ENCODE measurements at regions not wholly inside any gene's neighbourhood (a gene's known extent, or its start where the extent isn't known, plus 50 kb on each side); places are given as distances from the start of the nearest gene placed in this dataset.

DNA sequence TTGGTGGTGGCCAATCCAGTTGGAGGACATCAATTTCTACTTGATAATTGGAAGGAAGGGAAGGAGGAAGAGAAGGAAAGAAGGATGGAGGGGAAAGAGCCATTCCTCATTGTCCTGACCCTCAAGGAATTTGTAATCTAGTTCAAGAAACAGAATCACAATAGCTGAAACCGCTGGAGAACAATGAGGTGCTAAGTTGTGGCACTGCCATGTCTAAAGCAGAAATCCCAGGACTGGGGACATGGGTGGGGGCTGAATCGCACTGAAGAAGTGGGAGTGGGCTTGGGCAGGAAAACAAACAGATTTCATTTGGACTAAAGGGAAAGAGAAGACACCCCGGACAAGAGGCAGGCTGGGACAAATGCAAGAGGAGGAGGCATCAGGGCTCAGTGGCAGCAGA lies 183.6 kb downstream of the UACA start:
- TF ChIP-seq, protein P1, sequence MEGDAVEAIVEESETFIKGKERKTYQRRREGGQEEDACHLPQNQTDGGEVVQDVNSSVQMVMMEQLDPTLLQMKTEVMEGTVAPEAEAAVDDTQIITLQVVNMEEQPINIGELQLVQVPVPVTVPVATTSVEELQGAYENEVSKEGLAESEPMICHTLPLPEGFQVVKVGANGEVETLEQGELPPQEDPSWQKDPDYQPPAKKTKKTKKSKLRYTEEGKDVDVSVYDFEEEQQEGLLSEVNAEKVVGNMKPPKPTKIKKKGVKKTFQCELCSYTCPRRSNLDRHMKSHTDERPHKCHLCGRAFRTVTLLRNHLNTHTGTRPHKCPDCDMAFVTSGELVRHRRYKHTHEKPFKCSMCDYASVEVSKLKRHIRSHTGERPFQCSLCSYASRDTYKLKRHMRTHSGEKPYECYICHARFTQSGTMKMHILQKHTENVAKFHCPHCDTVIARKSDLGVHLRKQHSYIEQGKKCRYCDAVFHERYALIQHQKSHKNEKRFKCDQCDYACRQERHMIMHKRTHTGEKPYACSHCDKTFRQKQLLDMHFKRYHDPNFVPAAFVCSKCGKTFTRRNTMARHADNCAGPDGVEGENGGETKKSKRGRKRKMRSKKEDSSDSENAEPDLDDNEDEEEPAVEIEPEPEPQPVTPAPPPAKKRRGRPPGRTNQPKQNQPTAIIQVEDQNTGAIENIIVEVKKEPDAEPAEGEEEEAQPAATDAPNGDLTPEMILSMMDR (IDR thresholded peaks at IDR 0.05; ENCODE audit: low read depth, low read length) = no peak
- no peak for TF ChIP-seq POLR2A (IDR thresholded peaks at IDR 0.05; ENCODE audit: extremely low read depth, insufficient read length)
